Stimulated activated effector memory CD8-positive, alpha-beta T cell treated with anti-CD3 and anti-CD28 coated beads, Interleukin-12 subunit alpha, Interleukin-12 subunit beta, amount 100 ng/mL, for 72 hours (primary cell): ENCODE measurements at regions not wholly inside any gene's neighbourhood (a gene's known extent, or its start where the extent isn't known, plus 50 kb on each side); places are given as distances from the start of the nearest gene placed in this dataset.

Source experiments
- ATAC-seq: fragments of 150-1000 bp; cut with Tn5 transposase; 2 replicates; pipeline ENCODE4 v1.10.0; 2021
- DNase-seq, 2 donors: peaks; one replicate each; pipeline ENCODE4 v3.0.0; 2021 to 2022; ENCODE audit warnings: low spot score in 2 of 2
- H3K27ac Mint-ChIP-seq: one replicate; pipeline ENCODE4 v1.8.0; 2022; ENCODE audit warnings: mild to moderate bottlenecking, mixed read lengths
- H3K36me3 Mint-ChIP-seq: one replicate; pipeline ENCODE4 v1.8.0; 2022; ENCODE audit warnings: mild to moderate bottlenecking, mixed read lengths
- H3K4me1 Mint-ChIP-seq: one replicate; pipeline ENCODE4 v1.8.0; 2022; ENCODE audit warnings: mixed read lengths
- H3K4me3 Mint-ChIP-seq: one replicate; pipeline ENCODE4 v1.8.0; 2022; ENCODE audit warnings: mild to moderate bottlenecking, mixed read lengths
- H3K9me3 Mint-ChIP-seq: one replicate; pipeline ENCODE4 v1.8.0; 2022; ENCODE audit warnings: mixed read lengths

DNA sequence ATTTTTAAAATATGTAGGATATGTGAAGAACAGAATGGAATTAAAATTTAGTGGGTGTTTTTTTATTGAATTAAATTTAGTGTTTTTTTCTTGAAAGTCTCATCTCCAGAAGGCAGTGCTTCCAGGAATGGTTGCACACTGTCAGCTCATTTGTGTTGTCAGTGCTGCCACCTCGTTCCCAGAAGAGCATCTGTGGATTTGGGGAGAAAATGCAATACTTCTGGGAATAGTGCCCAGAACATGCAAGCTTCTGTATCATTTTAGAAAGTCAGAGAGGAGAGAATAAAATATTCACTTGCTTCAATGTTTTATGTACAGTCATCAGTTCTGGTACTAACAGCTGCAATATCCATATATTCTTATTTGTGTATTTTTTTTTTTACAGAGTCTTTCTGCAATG, 608.8 kb downstream of the PCDH7 start:
- Mint-ChIP-seq H3K4me1 (no peaks in the 10 kb centered on the region), H3K9me3 (peaks cover 6% of the 10 kb centered on the region), H3K27ac (no peak overlapping the region), H3K36me3 (no peaks in the 10 kb centered on the region), H3K4me3 (no peak overlapping the region)
- no peak for ATAC-seq
- no peak for DNase-seq

DNA sequence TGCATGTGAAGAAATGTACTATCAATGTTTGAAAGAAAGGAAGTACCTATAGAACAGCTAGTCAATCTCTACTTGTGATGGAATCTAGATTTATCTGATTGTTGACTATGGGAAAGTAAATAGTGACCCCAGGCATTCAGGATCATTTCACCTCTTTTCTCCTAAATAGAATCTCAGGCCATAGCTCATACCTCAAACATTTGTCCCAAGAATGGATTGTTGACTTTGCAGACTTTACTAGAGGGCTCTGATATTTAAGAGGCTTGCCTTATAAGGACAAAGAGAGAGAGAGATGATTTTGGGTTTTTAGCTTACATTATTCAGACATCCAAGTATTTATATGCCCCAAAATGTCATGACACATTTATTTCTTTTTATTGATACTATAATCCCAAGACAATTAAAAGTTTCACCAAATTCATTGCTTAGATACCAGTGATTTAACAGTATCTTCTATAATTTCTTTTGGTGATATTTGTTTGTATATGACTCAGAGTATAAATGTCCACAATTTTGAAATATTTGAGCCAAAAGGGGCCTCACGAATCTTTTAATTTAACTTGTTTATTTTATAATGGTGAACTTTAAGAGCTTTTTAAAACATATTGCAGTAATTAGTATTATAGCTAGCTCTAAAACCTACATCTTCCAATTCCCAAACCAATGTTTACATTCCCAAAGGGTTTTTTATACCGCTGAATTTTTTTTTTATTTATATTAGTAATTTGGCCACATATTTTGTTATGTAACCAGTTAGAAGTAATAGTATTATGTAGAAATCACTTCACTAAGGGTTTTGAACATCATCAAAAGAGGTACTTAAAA, 614.1 kb downstream of the PCDH7 start:
- no peak for DNase-seq
- no peaks in the 10 kb centered on the region for H3K36me3 Mint-ChIP-seq
- peaks cover 4% of the 10 kb centered on the region for H3K9me3 Mint-ChIP-seq
- H3K4me3 Mint-ChIP-seq = no peak overlapping the region
- ATAC-seq = no peak
- no peak overlapping the region for H3K27ac Mint-ChIP-seq
- H3K4me1 Mint-ChIP-seq = no peaks in the 10 kb centered on the region

DNA sequence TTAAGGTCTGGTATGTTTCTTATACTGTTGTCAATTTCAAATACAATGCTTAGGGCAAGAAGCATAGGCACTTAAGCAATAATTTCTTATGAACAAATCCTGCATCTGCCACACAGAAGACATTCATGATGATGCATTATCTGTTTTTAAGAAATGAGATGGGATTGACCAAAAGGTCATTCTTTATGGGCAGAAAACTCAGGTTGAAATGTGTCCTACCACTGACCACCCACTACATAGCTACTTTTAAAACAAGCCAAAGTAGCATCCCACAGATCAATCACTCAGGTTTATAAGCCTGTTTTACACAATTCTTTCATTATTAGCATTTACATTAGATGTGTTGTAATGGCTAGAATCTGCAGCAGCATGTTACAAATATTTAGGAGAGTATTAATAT, 617.8 kb downstream of the PCDH7 start:
- H3K4me3 Mint-ChIP-seq = no peak overlapping the region
- H3K36me3 Mint-ChIP-seq = no peaks in the 10 kb centered on the region
- H3K4me1 Mint-ChIP-seq = no peaks in the 10 kb centered on the region
- no peak for ATAC-seq
- H3K27ac Mint-ChIP-seq = no peak overlapping the region
- H3K9me3 Mint-ChIP-seq = peaks cover 16% of the 10 kb centered on the region
- no peak for DNase-seq

DNA sequence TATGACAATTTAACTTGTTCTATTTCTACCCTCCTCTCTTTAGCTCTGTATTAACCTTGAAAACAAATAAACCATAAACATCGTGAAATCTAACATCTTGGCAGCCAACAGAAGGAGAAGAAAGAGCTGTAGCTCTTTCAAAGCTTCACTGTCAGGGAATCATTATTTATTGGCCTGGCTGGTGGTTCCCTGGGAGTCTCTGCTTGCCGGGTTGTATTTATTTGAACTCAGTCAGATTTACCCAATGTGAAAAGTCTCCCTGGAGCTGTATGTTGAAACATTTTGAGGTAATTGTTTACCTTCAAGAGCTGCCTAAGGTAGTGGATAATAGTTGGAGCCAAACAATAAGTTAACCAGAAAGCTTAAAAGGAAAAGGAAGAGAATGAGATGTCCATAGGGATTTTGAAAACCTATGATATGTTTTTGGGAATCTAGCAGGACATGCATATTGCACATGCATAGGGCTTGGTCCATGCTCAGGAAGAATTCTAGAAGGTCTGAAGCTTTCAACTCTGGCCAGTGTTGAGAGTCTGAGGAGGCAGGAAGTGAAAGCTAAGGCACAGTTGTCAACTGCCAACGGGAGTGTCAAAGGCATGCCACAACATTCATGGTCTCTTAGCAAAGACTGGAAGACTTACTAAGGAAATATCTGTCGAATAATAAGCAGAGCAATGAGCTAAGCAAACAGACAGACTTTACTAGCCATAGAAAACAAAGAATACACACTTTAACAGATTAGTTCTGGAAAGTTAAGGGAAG, 621.6 kb downstream of the PCDH7 start:
- peaks cover 20% of the 10 kb centered on the region for H3K9me3 Mint-ChIP-seq
- H3K4me1 Mint-ChIP-seq = no peaks in the 10 kb centered on the region
- no peaks in the 10 kb centered on the region for H3K36me3 Mint-ChIP-seq
- DNase-seq (no peak), ATAC-seq (no peak)
- no peak overlapping the region for H3K27ac Mint-ChIP-seq
- no peak overlapping the region for H3K4me3 Mint-ChIP-seq

DNA sequence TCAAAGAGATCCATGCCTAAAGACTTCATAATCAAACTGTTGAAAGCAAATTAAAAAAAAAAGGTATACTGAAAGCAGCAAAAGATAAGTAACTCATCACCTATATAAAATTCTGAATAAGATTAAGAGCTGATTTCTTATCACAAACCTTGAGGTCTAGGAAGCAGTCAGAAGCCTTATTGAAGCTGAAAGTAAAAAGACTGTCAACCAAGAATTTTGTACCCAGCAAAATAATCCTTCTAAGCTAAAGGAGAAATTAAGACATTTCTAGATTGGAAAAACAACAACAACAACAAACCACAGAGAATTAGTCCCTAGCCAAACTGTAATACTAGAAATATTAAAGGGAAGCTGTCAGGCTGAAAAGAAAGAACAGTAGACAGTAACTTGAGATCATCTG, 622.9 kb downstream of the PCDH7 start:
- Mint-ChIP-seq H3K9me3 (peaks cover 20% of the 10 kb centered on the region), H3K27ac (no peak overlapping the region), H3K36me3 (no peaks in the 10 kb centered on the region), H3K4me1 (no peaks in the 10 kb centered on the region), H3K4me3 (no peak overlapping the region)
- no peak for DNase-seq
- ATAC-seq = no peak

DNA sequence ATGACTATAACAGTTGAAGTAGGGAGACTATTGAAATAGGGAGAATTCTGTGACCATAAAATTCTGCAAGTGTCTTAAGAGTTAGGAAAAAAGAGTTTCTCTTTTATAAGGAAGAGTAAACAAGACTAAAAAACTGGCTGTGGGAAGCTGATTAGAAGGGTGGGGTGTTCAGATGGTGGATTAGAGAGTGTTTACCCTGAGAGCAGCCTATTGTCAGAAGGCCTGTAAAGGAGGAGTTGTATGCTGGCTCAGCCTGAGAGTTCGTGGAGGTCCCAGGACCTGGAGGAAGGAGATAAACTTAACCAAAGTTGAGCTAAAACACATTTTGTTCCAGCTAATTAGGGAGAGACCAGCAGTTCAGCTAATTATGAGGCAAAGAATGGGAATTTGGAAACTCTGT, 629.7 kb downstream of the PCDH7 start:
- Mint-ChIP-seq H3K27ac (no peak overlapping the region), H3K9me3 (peaks cover 14% of the 10 kb centered on the region), H3K4me1 (no peaks in the 10 kb centered on the region), H3K4me3 (no peak overlapping the region), H3K36me3 (no peaks in the 10 kb centered on the region)
- DNase-seq (no peak), ATAC-seq (no peak)

DNA sequence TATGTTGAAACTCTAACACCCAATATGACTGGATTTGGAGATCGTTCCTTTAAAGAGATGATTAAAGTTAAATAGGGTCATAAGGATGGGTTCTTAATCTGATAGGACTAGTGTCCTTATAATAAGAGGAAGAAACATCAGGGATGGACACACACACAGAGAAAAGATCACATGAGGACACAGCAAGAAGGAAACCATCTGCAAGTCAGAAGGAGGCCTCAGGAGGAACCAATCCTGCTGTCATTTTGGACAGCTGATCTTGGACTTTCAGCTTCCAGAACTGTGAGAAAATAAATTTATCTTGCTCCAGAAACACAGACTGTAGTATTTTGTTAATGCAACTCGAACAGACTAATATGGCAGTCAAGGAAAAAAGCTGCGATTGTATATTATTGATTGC, 631.5 kb downstream of the PCDH7 start:
- H3K4me3 Mint-ChIP-seq = no peak overlapping the region
- H3K36me3 Mint-ChIP-seq = no peaks in the 10 kb centered on the region
- DNase-seq (no peak), ATAC-seq (no peak)
- no peaks in the 10 kb centered on the region for H3K4me1 Mint-ChIP-seq
- H3K9me3 Mint-ChIP-seq = peaks cover 14% of the 10 kb centered on the region
- no peak overlapping the region for H3K27ac Mint-ChIP-seq

DNA sequence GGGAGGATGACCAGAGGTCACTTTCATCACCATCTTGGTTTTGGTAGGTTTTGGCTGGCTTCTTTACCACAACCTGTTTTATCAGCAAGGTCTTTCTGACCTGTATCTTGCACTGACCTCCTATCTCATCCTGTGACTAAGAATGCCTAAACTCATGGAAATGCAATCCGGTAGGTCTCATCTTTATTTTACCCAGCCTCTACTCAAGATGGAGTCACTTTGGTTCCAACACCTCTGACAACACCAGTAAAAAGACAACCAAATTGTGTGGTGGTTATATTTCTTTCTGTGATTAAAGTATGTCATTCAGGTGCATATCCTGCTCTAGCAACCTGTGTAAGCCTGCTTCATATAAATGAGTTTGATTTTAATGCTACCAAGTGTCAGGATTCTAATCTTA, 636.7 kb downstream of the PCDH7 start:
- Mint-ChIP-seq H3K4me3 (no peak overlapping the region), H3K36me3 (no peaks in the 10 kb centered on the region), H3K27ac (no peak overlapping the region), H3K4me1 (no peaks in the 10 kb centered on the region), H3K9me3 (peaks cover 11% of the 10 kb centered on the region)
- no peak for DNase-seq
- no peak for ATAC-seq

DNA sequence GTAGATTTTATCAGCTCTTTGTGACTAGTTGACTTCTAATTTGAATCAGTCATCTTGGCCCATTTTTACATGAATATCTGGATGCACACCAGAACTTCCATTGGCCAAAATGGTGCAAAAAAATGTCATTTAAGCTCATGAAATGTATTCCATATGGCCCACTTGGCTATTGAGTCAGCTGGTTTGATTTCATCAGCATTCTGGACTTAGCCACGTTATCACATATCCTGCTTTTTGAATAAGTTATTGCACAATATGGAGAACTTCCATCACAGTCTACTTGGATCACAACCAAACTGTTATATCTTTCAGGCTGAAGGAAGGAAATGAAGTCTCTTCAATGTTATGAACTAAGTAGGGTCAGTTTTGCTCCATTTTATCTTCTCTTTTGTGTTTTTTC, 640.6 kb downstream of the PCDH7 start:
- H3K36me3 Mint-ChIP-seq = no peaks in the 10 kb centered on the region
- no peaks in the 10 kb centered on the region for H3K4me1 Mint-ChIP-seq
- ATAC-seq (no peak), DNase-seq (no peak)
- no peak overlapping the region for H3K27ac Mint-ChIP-seq
- no peak overlapping the region for H3K4me3 Mint-ChIP-seq
- peaks cover 14% of the 10 kb centered on the region for H3K9me3 Mint-ChIP-seq

DNA sequence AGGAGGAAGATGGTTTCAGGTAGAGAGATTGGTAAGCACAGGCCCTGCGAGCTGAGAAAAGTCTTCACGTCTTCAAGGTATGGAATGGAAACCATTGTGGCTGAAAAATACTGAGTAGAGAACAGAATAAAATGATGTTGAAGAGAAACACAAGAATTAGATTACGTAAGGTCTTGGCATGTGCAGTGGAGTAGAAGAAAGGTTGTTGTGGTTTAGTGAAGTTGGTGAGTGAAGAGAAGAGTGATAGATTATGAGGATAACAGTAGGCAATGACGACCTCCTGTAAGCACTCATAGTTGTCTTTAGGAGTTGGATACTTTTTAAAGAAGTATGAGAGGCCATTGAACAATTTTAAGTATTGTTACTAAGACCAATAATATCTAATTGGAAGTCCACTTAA, 642.6 kb downstream of the PCDH7 start:
- Mint-ChIP-seq H3K4me3 (no peak overlapping the region), H3K36me3 (no peaks in the 10 kb centered on the region), H3K9me3 (peaks cover 14% of the 10 kb centered on the region), H3K27ac (no peak overlapping the region), H3K4me1 (no peaks in the 10 kb centered on the region)
- ATAC-seq = no peak
- no peak for DNase-seq

DNA sequence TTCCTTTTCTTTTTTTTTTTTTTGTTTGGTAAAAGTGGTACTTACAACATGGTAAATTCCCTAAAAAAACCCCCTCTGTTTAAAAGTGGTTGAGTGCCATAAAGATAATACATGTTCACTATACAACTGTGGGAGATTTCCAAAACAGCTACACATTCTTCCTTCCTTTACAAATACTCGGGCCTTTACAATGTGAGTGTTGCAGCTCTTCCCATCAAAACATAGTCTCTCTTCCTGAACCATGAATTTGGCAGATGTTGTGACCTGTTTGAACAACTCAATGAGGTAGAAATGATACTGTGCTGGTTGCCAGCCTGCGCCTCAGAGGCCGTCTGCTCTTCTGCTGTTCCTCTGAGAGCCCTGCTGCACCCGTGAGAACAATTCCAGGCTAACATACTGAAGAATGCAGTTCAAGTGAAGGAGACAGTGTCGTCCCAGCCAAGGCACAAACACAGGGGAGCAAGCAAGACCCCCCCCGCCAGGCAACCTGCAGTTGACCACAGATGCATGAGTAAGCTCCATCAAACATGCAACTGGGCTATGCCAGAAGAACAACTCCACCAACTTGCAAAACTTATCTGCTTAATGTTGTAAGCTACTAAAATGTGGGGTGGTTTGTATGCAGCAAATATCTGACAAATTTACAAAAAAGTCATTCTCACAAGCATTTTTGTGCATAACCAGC, 645.0 kb downstream of the PCDH7 start:
- DNase-seq = no peak
- Mint-ChIP-seq H3K36me3 (no peaks in the 10 kb centered on the region), H3K4me3 (no peak overlapping the region), H3K4me1 (no peaks in the 10 kb centered on the region), H3K9me3 (peaks cover 14% of the 10 kb centered on the region), H3K27ac (no peak overlapping the region)
- no peak for ATAC-seq

DNA sequence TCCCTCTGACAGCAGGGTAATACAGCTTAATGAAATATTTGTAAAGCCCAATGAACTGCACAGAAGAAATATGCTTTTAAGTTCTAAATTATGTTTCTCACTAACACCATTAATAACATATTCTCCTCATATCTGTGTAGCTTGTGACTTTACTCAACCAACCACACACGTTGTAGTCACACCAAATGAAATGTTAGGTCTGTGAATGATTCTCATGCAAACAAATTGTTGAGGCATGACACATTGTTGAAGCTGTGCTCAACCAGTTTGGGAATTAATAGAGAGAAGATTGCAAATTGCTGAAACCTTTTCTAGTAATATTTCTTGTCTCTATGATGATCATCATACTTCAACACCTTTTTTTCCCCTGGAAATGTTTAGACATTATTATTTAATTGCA, 645.9 kb downstream of the PCDH7 start:
- H3K4me1 Mint-ChIP-seq = no peaks in the 10 kb centered on the region
- no peak for ATAC-seq
- peaks cover 13% of the 10 kb centered on the region for H3K9me3 Mint-ChIP-seq
- DNase-seq = no peak
- no peak overlapping the region for H3K27ac Mint-ChIP-seq
- no peaks in the 10 kb centered on the region for H3K36me3 Mint-ChIP-seq
- H3K4me3 Mint-ChIP-seq = no peak overlapping the region

DNA sequence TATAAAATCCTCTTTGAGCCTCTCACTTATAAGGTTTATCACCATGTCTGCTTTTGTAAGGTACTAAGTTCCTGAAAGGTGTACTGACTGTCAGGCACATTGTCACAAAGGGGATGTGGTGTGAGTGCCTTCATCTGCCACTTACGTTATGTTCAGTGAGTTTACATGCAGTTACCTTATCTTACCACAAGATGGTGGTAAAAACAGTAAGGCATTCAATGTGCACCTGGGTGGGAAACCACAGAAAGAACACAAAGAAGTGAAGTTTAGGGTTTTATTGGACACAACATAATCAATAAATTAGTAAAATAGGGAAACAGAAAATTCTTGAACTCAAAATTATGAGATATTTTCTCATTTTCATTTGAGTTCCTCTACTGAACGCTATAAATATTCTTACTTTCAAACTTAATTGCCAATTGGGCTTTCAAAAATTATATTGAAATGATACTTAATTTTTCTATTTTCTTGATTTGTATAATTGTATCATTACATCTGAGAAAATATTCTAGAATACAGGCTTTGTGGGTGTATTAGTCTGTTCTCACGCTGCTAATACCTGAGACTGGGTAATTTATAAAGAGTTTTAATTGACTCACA, 650.8 kb downstream of the PCDH7 start:
- DNase-seq (no peak), ATAC-seq (no peak)
- H3K4me1 Mint-ChIP-seq = no peaks in the 10 kb centered on the region
- H3K36me3 Mint-ChIP-seq = no peaks in the 10 kb centered on the region
- no peak overlapping the region for H3K4me3 Mint-ChIP-seq
- H3K9me3 Mint-ChIP-seq = peaks cover 3% of the 10 kb centered on the region
- H3K27ac Mint-ChIP-seq = no peak overlapping the region

DNA sequence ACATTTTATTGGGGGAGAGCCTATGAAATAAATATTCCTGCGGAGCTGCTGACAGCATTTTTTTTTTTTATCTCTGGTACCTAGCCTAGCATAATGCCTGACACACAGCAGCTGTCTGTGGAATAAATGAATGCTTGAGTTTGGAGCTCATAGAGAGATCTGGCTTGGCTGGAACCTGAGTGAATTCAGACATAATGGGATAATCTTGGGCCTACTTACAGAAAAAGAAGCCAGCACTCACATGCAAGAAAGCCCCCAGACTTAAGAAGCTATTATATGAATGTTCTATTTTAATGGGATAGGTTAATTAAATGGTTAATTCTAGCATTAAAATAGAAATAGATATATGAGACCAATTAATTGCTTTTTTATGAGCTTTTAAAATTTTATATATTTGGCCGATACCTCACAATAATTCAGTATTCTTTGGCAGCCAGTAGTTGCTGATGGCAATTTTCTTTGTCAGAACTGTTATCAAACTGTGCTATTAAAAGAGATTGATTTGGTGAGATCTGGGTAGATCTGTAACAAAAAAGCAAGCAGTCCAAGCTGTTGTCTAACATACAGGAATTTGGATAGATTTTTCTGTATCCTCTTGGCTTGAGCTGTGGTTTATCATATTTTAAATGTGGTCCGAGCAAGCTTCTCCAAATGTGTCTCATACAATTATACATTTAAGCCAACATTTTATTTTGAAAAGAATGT, 654.2 kb downstream of the PCDH7 start:
- no peak for DNase-seq

DNA sequence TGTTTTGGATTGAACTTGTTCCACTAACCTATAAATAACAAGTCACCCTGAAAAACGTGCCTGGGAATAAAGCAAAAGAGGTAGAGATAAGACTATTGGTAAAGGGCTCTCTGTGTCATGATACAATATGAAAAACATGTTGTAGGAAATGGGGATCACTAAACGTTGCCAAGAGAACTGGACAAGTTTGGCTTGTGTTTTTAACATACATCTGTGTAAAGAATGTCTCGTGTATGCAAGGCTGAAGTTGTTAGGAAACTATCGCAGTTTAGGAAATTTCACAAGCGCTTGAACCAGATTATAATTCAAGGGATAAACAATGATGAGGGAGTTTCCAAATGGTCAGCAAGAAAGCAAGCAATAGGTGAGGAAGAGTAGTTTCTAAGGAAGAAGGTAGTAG, 655.8 kb downstream of the PCDH7 start:
- Mint-ChIP-seq H3K9me3 (peaks cover 10% of the 10 kb centered on the region), H3K27ac (no peak overlapping the region), H3K4me3 (no peak overlapping the region), H3K4me1 (no peaks in the 10 kb centered on the region), H3K36me3 (no peaks in the 10 kb centered on the region)
- no peak for DNase-seq
- no peak for ATAC-seq

More for the DNA sequence above, 654.2 kb downstream of the PCDH7 start:
- Mint-ChIP-seq H3K36me3 (no peaks in the 10 kb centered on the region), H3K27ac (no peak overlapping the region), H3K4me1 (no peaks in the 10 kb centered on the region), H3K9me3 (peaks cover 6% of the 10 kb centered on the region), H3K4me3 (no peak overlapping the region)
- no peak for ATAC-seq
